Left ventricle myocardium inferior (tissue), 1 donor: ENCODE measurements at regions not wholly inside any gene's neighbourhood (a gene's known extent, or its start where the extent isn't known, plus 50 kb on each side); places are given as distances from the start of the nearest gene placed in this dataset.
"Not testable (repeated sequence)": the region's sequence is repeated elsewhere in the genome, so short reads cannot be mapped to it uniquely, and the experiment has no call there.

Experiments
- DNase-seq: peaks from one replicate; pipeline ENCODE4 v3.0.0-alpha.2; 2020
- H3K27ac ChIP-seq: fragments of 200-600 bp; replicated peaks from 2 replicates; pipeline ENCODE4 v1.8.0; 2021
- H3K27me3 ChIP-seq: fragments of 200-600 bp; 2 replicates; pipeline ENCODE4 v1.8.0; 2021; ENCODE audit warnings: low read depth
- H3K36me3 ChIP-seq: fragments of 200-600 bp; 2 replicates; pipeline ENCODE4 v1.8.0; 2021
- H3K4me1 ChIP-seq: fragments of 200-600 bp; 2 replicates; pipeline ENCODE4 v1.8.0; 2021
- H3K4me3 ChIP-seq: fragments of 200-600 bp; 2 replicates; pipeline ENCODE4 v1.8.0; 2021; ENCODE audit warnings: mild to moderate bottlenecking, moderate library complexity
- H3K9me3 ChIP-seq: fragments of 200-600 bp; replicated peaks from 2 replicates; pipeline ENCODE4 v1.8.0; 2021
- CTCF ChIP-seq: fragments of 200-600 bp; IDR thresholded peaks from 2 replicates; pipeline ENCODE4 v1.8.0; 2021; ENCODE audit warnings: antibody characterized with exemption, mild to moderate bottlenecking, borderline replicate concordance
- intact Hi-C: fragments of 100-400 bp; cut with micrococcal nuclease; formaldehyde crosslinking; loops from one replicate; pipeline ENCODE4 v1.11.0; 2022
- donor health status: DM: no; HTN: yes; CAD: no; lungs with severe emphysema.

DNA sequence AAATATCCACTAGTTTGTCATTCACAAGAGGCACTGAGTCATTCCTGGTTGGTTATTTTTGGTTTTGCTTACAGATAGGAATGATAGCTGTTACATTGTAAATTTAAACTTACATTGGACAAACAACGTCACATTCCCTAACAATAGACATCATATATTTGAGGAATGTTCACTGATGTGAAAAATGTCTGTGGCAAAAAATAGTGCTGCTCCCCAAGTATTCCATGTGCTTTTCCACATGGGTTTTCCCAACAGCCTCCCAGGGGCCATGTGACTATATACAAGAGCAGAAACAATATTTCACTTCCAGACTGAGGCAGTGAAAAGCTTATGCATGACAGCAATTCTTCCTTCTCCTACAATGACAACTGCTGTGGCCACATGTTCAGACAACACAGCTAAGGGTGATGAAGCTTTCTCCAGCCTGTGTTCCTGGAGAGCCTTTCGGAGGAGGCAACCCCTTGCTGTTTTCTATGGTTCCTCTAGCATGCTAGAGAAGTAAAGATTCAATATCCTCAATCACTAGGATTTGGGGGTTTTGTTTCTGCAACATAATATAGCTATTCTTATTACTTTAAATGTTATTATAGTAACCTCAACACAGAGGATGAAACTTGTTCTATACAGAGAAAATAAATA lies 202.7 kb downstream of the PTH2R start:
- intact Hi-C loops, result no loop called here

DNA sequence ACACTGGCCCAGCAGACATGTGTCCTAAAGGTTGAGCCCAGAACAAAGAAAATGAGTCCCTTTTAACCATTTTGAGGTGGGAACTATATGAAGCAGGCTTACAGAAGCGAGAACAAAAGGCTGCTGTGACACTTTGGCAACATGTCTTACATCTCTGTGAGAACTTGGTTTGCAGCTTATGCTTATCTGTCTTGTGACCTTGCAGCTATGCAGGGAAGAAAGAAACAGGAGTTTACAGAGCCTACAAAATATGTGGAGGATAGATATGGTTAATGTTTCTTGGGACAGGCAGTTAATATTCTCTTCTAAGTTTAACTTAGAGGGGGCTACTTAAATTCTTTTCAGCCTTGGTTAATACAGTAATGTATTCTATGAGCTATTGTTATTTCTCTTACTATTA lies 209.1 kb downstream of the PTH2R start:
- not testable (repeated sequence) for H3K36me3 ChIP-seq, DNase-seq

More for the DNA sequence above, 202.7 kb downstream of the PTH2R start:
- H3K36me3 ChIP-seq, result no peaks in the 10 kb centered on the region
- no peak for DNase-seq
- no peaks in the 10 kb centered on the region for H3K4me1 ChIP-seq
- no peak overlapping the region for H3K4me3 ChIP-seq
- H3K27ac ChIP-seq, result no peak overlapping the region
- no peaks in the 10 kb centered on the region for H3K27me3 ChIP-seq
- H3K9me3 ChIP-seq, result peaks cover 19% of the 10 kb centered on the region
- no peak for TF ChIP-seq CTCF

GRCh38 chr2:208618220-208618619 lies 211.6 kb downstream of the PTH2R start:
- DNase-seq, result no peak
- no peaks in the 10 kb centered on the region for H3K36me3 ChIP-seq
- H3K9me3 ChIP-seq, result peaks cover 13% of the 10 kb centered on the region
- H3K27me3 ChIP-seq, result no peaks in the 10 kb centered on the region
- no peak overlapping the region for H3K27ac ChIP-seq
- H3K4me1 ChIP-seq, result no peaks in the 10 kb centered on the region
- intact Hi-C loops, result no loop called here
- H3K4me3 ChIP-seq, result no peak overlapping the region
- TF ChIP-seq CTCF, result no peak

More for the DNA sequence above, 209.1 kb downstream of the PTH2R start:
- H3K4me1 ChIP-seq, intact Hi-C loops, H3K4me3 ChIP-seq, H3K27ac ChIP-seq, H3K27me3 ChIP-seq: not testable (repeated sequence)
- peaks cover 19% of the 10 kb centered on the region for H3K9me3 ChIP-seq

DNA sequence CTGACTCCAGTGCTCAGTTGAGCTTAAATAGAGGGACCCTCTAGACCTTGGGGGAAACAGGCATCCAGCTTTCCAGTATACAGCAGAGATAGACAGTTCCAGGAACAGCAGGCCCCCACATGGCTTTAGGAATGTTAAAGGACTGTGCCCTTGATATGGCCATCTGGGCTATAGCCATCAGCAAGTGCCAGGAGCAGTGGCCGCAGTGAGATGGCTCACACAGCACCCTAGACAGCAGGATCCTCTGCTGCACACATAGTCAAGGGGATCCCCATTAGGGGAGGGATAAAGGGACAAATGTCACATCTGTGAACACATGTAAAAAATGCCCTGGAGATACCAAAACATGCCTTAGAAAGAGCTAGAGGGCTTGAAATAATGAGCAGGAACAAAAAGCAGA lies 213.4 kb downstream of the PTH2R start:
- H3K9me3 ChIP-seq, result peaks cover 13% of the 10 kb centered on the region
- H3K27me3 ChIP-seq, result no peaks in the 10 kb centered on the region
- H3K4me1 ChIP-seq, result no peaks in the 10 kb centered on the region
- intact Hi-C loops, result no loop called here
- no peak for DNase-seq
- no peak for TF ChIP-seq CTCF
- H3K36me3 ChIP-seq, result no peaks in the 10 kb centered on the region
- H3K27ac ChIP-seq, result no peak overlapping the region
- H3K4me3 ChIP-seq, result no peak overlapping the region

DNA sequence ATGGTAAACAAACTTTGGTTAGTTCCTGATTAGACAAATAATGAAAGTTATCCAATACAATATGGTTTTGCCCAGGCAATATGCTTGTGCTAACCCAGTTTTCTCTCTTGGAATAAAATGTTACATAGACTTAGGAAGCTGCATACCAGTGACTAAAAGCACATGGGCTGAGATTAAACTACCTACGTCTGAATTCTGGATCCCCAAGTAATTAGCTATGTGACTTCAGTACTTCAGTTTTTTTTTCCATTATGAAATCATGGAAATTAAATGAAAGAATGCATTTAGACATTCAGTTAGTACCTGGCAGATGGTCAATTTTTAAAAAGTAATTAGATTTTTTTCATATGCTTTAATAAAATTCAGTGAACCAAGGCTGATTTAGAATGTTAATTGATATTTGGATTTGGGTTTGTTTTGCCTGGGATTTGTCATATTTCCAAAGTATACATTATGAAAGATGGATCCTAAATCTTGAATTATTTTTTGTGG lies 213.9 kb downstream of the PTH2R start:
- intact Hi-C loops, result no loop called here
- no peak overlapping the region for H3K27ac ChIP-seq

More for the DNA sequence above, 213.9 kb downstream of the PTH2R start:
- no peak for DNase-seq
- H3K4me3 ChIP-seq, result no peak overlapping the region
- H3K4me1 ChIP-seq, result no peaks in the 10 kb centered on the region
- no peak for TF ChIP-seq CTCF
- H3K9me3 ChIP-seq, result peaks cover 13% of the 10 kb centered on the region
- no peaks in the 10 kb centered on the region for H3K27me3 ChIP-seq
- H3K36me3 ChIP-seq, result no peaks in the 10 kb centered on the region
